Hepatocyte (in vitro differentiated cells): ENCODE measurements at regions not wholly inside any gene's neighbourhood (a gene's known extent, or its start where the extent isn't known, plus 50 kb on each side); places are given as distances from the start of the nearest gene placed in this dataset.

Experiments used
- EZH2 ChIP-seq: fragments of 200-600 bp; sonication (generic); IDR thresholded peaks from 2 replicates; pipeline ENCODE4 v1.6.1; 2016; ENCODE audit warnings: antibody characterized with exemption, mild to moderate bottlenecking, borderline replicate concordance
- EZH2phosphoT487 ChIP-seq: fragments of 200-600 bp; sonication (generic); IDR thresholded peaks from one replicate; pipeline ENCODE4 v1.6.1; 2018; ENCODE audit warnings: antibody characterized with exemption, mild to moderate bottlenecking, low read depth, moderate library complexity; ENCODE audit not compliant: unreplicated experiment, severe bottlenecking
- TF ChIP-seq, protein P1 (sequence below): fragments of 200-600 bp; sonication (generic); IDR thresholded peaks from 2 replicates; pipeline ENCODE4 v1.5.1; 2016; ENCODE audit warnings: antibody characterized with exemption, mild to moderate bottlenecking; ENCODE audit not compliant: poor library complexity

DNA sequence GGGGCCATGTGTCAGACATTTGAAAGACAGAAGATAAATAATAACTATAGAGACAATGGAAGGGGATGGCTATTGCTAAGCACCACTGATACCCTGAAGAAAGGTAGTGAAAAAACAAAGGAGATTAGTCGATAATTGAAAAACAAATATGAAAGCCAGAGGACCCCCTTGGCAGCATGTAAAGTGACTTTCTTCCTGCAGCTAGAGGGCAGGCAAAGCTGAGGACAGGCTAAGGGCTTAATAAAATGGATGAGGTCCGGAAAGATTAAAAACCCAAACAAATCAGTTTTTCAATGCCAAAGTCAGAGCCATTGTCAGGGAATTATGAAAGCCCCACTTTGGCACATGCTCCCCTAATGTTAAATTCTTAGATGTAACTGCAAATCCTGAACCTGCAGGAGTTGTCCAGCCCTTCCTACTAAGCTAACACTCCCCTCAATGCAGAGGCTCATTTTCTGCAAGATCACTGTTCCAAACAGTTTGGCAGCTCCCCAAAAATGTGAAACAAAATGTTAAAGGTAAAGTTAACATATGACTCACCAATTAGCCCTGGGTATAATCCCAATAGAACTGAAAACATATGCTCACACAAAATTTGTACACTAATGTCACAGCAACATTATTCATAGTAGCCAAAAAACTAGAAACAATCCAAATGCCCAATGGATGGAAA lies 1177.9 kb downstream of the GRIK2 start:
- TF ChIP-seq EZH2phosphoT487 (no peak), EZH2 (no peak)
- TF ChIP-seq, protein P1, sequence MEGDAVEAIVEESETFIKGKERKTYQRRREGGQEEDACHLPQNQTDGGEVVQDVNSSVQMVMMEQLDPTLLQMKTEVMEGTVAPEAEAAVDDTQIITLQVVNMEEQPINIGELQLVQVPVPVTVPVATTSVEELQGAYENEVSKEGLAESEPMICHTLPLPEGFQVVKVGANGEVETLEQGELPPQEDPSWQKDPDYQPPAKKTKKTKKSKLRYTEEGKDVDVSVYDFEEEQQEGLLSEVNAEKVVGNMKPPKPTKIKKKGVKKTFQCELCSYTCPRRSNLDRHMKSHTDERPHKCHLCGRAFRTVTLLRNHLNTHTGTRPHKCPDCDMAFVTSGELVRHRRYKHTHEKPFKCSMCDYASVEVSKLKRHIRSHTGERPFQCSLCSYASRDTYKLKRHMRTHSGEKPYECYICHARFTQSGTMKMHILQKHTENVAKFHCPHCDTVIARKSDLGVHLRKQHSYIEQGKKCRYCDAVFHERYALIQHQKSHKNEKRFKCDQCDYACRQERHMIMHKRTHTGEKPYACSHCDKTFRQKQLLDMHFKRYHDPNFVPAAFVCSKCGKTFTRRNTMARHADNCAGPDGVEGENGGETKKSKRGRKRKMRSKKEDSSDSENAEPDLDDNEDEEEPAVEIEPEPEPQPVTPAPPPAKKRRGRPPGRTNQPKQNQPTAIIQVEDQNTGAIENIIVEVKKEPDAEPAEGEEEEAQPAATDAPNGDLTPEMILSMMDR: no peak
